ENCODE measurements at regions not wholly inside any gene's neighbourhood (a gene's known extent, or its start where the extent isn't known, plus 50 kb on each side); places are given as distances from the start of the nearest gene placed in this dataset.

GRCh38 chr13:26824581-26824980 is 64.0 kb upstream of the GPR12 start:
- H3K4me3 ChIP-seq (ENCODE audit: low read depth, low read length): no peak overlapping the region
- TF ChIP-seq CTCF (conservative IDR thresholded peaks at IDR 0.05; ENCODE audit: low read depth, low read length): no peak
- DNase-seq (ENCODE audit: low read depth): no peak

GRCh38 chr13:26822146-26822545 is 61.6 kb upstream of the GPR12 start:
- TF ChIP-seq CTCF (conservative IDR thresholded peaks at IDR 0.05; ENCODE audit: low read depth, low read length): no peak
- H3K4me3 ChIP-seq (ENCODE audit: low read depth, low read length): no peak overlapping the region
- DNase-seq (ENCODE audit: low read depth): no peak

GRCh38 chr13:26821672-26822071 is 61.1 kb upstream of the GPR12 start:
- no peak for DNase-seq (ENCODE audit: low read depth)
- H3K4me3 ChIP-seq (ENCODE audit: low read depth, low read length): no peak overlapping the region
- no peak for TF ChIP-seq CTCF (conservative IDR thresholded peaks at IDR 0.05; ENCODE audit: low read depth, low read length)

- no peak for TF ChIP-seq CTCF (conservative IDR thresholded peaks at IDR 0.05; ENCODE audit: low read depth, low read length)
- H3K4me3 ChIP-seq (ENCODE audit: low read depth, low read length): no peak overlapping the region
- DNase-seq (ENCODE audit: low read depth): no peak
These were observed 60.3 kb upstream of the GPR12 start for GRCh38 chr13:26820871-26821270.

- no peak for DNase-seq (ENCODE audit: low read depth)
- no peak overlapping the region for H3K4me3 ChIP-seq (ENCODE audit: low read depth, low read length)
- no peak for TF ChIP-seq CTCF (conservative IDR thresholded peaks at IDR 0.05; ENCODE audit: low read depth, low read length)
These were observed 58.5 kb upstream of the GPR12 start for GRCh38 chr13:26819046-26819445.

- no peak for TF ChIP-seq CTCF (conservative IDR thresholded peaks at IDR 0.05; ENCODE audit: low read depth, low read length)
- no peak overlapping the region for H3K4me3 ChIP-seq (ENCODE audit: low read depth, low read length)
- DNase-seq (ENCODE audit: low read depth): no peak
These were observed 56.3 kb upstream of the GPR12 start for GRCh38 chr13:26816881-26817280.

GRCh38 chr13:26813980-26814348 is 53.4 kb upstream of the GPR12 start:
- no peak for TF ChIP-seq CTCF (conservative IDR thresholded peaks at IDR 0.05; ENCODE audit: low read depth, low read length)
- DNase-seq (ENCODE audit: low read depth): no peak
- no peak overlapping the region for H3K4me3 ChIP-seq (ENCODE audit: low read depth, low read length)

Measured in epithelial cell of proximal tubule (primary cell).